ENCODE measurements at regions not wholly inside any gene's neighbourhood (a gene's known extent, or its start where the extent isn't known, plus 50 kb on each side); places are given as distances from the start of the nearest gene placed in this dataset.

GRCh38 chr3:166569589-166569988 lies 732.4 kb upstream of the BCHE start:
- TF ChIP-seq CEBPB (tag; IDR thresholded peaks at IDR 0.05) (no peak), NR3C1 (CRISPR knock-in tag; IDR thresholded peaks at IDR 0.05) (no peak), POLR2A (conservative IDR thresholded peaks at IDR 0.05) (no peak), ELF1 (tag; IDR thresholded peaks at IDR 0.05) (no peak), NCOA1 (IDR thresholded peaks at IDR 0.05; ENCODE audit: low read depth) (no peak), CTCF (IDR thresholded peaks at IDR 0.05 in 2 of 3, conservative IDR thresholded peaks at IDR 0.05 in 1 of 3; ENCODE audit: insufficient read depth in 2 of 3, low read depth in 1 of 3, low read length in 3 of 3) (no peak), SETDB1 (IDR thresholded peaks at IDR 0.05; ENCODE audit: low read length) (no peak), HNRNPLL (IDR thresholded peaks at IDR 0.05; ENCODE audit: low read depth, low read length, poor library complexity, severe bottlenecking) (no peak)

Measured in K562 (cell line).